ENCODE measurements at regions not wholly inside any gene's neighbourhood (a gene's known extent, or its start where the extent isn't known, plus 50 kb on each side); places are given as distances from the start of the nearest gene placed in this dataset.
A peak's percentile ranks its signal among the peaks of the same experiment; 100 is the strongest.

DNA sequence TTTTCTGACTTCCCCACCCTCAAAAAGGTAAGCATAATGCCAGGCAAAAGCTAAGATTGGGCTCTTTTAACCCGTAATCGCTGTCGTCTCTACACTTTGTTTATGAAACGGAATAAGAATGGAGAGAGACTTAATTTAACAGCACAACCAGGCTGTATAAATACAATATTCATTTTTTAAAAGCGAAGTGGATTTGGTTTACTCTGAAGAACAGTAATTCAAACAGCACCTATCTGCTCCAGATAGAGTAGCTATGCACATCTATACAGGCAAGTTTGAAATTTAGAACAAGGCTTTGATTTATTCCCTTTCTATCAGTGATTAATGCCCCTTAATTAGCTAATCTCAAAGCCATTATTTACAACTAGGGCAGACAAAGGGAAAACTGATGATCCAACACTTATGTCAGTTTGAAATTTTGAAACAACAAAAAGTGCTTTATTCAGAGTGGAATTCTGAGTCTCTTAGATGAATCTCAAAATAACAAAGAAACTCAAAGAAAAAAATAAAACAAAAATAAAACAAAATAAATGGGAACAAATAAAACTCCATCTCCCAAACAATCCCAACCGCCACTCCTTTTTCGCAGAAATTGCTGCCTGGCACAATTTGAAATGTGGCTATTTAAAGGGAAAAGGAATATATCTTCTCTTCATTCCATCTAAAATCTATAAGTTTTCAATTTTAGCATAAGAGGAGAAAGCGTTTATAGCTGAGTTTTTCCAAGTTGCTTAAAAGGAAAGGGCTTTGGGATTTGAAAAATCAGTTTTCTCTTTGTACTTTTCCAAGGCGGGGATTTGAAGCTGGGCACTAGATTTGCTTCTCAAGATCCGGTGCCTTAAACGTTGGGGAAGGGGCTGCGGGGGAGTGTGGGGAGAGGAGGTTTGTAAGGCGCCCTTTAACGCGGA, 298.6 kb downstream of the PARP8 start:
- DNase-seq (ENCODE audit: low spot score), result peak; percentile 20

DNA sequence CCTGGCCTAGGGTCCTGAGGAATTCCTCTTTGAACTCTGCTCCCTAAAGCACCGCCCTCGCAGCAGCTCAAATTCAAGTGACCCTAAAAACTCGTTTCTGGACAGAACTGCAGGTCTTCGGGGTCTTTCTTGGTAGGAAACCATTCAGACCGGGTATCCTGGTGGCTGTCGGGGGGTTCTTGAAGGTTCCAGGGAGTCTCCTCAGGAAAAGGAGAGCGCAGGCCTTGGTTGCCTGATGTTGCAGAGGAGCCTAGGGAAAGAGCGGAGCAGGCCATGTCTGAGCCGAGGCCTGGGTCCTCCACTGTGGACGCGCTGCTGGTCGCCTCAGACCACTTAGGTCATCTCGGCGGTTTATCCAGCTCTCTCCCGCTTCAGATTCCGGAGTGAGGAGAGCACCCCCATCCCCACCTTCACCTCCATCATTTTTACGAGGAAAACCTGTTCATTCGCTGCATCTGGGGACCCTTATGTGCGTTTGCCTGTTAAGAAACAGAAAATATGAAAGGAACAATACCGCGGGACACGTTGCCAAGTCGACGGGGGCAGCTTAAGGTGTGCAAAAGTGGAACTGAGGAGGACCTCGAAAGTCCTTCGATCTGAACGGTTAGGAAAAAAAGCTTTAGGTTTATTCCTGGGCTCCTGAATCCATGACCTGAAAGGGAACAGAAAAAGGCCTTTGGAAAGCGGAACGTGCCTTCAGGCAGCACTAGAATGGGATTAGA, 299.4 kb downstream of the PARP8 start:
- no peak for DNase-seq (ENCODE audit: low spot score)

DNA sequence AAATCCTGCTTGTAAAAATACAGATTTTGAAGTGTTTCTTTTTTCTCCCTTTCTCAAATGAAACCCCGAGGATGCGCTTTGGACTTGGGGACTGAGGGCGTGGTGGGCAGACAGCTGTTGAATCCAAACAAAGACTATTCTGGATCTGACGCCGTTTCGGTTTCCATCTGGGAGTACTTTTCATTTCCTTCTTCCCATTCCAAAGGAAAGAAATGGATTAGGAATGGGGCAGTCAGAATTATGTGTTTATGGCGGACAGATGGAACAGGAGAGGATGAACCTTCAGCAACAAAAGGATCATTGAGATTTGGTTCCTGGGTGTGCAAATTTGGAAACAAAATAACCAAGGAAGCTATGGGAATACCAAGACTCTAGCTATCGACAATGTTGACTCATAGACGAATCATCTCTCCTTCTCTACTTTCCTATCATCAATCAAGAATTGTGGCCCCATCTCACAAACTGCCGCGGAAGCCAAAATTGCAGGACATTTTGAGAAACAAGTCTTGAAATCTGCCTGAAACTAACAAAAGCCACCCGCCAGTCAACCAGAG, 300.6 kb downstream of the PARP8 start:
- no peak for DNase-seq (ENCODE audit: low spot score)

DNA sequence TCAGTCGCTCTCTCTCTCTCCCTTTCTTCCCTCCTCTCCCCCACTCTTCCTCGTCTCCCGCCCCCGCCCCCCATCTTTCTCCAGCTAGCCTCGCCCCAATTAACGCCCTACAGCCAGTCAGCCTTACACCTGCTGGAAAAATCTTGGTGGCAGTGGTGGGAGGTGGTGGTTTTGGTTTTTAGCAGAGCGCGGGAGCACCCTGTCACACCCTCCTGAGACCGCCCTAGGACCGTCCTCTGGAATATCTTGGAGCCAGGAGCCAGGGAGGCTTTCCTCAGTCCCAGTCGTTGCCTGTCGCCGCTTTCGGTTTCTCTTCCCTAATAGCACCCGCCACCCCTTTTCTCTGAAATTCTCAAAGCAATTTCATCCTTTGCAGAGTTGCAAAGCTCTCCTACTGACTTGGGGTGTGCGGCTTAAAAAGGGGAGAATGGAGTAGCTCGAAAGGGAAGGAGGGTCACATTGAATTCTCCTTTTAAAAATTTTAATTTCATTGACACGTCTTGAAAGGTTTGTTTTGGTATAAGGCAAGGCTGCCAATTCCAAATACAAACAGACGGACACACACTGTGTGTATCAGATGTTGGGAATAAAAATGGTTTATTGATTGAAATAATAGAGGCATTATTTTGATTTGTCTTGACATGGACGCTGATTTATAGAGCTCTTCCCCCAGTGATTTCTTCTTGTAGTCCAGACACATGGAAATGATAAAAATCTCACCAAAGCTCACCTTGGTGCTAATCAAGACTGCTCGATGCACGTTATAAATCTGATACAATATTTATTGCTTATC, 301.3 kb downstream of the PARP8 start:
- DNase-seq (ENCODE audit: low spot score), result peak; percentile 16

DNA sequence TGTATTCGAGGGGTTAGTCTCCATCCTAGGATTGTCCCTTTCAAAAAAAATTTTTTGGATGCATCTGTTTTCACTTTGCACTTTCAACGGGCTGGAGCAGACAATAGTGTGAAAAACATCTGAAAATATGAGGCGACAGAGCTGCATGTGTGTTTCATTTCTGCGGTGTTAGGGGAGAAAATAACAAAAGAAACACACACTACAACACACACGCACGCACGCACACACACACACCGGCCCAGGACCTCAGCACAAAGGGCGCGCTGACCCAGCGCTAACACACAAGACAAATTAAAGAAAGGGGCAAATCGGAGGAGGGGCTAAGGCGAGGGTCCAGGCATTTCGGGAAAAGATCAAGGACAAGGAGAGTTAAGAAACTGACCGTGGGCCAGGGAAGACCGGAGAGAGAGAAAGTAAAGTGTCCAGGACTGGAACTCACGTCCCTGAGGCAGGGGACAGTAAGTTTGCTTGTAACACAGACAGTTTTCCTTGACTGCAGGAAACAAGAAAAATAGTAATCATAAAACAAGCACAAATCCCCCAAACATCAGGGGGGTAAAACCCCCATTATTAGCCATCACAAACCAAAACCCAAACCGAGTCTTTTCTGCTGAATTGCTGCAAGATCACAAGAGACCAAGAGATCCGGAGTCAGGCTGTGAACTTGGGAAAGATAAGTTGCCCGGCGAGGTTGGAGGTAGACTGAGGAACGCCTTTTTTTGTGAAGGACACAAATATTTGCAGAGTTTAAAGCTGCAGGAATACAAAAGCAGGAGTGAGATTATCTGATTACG, 302.1 kb downstream of the PARP8 start:
- peak; percentile 18 for DNase-seq (ENCODE audit: low spot score)

DNA sequence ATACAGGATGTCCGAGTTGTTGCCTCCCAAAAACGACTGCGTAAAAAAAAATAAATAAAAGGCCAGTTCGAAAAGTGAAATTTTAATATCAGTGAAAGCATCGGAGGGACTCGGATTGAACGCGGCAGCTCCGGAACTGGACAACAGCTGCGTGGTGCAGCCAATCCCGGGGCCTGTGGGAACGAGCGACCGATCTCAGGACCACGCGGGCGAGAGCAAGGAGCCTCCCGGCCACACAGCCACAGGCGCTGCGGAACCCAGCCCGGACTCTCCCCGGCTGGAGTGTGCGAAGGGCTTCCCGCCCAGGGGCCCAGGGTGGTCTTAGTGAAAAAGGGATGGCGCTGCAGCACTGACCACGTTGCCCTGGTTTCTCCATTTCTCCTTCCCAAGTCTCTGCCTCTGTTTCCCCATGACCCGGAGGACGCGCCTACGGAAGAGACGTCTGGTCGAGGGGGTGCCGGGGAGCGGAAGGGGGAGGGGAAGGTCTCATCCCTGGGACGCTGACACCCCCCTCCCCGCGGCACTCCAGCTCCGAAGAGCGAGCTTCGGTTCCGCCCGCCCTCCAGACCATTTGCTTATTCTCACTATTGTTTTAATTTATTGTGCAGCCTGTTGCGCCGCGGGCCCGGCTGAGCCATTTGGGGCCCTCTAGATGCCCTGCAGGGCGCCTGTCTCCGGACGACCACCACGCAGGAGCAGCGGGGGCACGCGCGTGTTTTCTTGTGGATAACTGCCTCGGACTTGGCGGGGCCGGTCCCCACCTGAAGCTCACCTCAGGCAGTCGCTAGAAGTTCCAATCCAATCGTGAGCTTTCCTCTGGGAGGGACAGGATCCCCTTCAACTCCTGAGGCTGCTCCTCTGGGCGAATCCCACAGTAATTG, 303.0 kb downstream of the PARP8 start:
- DNase-seq (ENCODE audit: low spot score), result no peak

DNA sequence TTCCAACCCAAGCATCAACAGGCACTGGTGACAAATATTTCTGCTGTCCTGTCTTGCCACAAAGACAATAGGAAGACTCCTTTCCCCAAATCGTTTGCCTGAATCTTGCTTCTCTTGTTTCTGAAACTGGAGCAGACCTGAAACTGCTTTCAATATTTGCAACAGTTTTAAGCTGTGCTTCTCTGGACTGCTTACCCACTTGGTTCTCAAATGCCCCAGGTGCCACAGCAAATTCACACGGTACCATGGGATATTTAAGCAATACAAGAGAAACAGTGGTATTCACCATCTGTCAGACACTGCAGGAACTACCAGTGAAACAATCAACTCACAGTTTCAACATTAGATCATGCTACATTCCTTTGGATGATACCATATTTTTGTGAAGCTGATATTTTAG, 309.4 kb downstream of the PARP8 start:
- no peak for DNase-seq (ENCODE audit: low spot score)

DNA sequence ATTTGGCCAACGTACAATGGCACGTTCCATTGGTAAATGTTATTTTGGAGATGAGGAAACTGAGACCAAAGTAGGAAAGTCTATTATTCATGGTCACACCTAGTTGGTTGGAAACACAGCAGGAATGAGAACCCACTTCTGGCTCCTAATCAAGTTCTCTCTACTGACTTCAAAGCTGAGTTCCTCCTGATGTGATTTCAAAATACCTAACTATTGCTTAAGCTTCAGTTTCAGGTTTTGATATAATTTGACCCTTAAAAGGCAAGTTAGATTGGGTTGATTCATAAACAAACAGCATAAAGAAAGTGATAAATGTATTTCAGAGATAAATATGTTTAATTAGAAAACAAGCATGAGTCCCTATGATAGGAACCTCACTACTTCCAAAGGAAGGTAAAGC, 312.5 kb downstream of the PARP8 start:
- DNase-seq (ENCODE audit: low spot score), result no peak

DNA sequence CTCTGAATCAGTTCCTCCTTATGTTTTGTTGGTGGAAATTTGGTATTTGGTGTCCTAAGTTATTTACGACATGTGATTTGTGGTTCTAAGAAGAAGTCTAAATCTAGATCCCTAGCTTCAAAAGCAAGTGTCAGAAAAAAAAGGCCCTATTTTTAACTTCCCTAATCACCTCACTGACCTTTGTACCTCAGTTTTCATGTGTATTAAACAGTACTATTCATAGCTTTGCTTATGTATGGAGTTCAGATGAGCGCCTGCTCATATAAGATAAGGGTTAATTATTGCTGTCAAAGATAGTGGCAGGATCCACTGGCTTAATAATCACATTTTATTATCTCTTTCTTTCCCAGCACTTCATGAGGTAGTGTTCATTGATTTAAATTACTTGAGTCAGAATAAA, 318.2 kb downstream of the PARP8 start:
- DNase-seq (ENCODE audit: low spot score), result no peak

DNA sequence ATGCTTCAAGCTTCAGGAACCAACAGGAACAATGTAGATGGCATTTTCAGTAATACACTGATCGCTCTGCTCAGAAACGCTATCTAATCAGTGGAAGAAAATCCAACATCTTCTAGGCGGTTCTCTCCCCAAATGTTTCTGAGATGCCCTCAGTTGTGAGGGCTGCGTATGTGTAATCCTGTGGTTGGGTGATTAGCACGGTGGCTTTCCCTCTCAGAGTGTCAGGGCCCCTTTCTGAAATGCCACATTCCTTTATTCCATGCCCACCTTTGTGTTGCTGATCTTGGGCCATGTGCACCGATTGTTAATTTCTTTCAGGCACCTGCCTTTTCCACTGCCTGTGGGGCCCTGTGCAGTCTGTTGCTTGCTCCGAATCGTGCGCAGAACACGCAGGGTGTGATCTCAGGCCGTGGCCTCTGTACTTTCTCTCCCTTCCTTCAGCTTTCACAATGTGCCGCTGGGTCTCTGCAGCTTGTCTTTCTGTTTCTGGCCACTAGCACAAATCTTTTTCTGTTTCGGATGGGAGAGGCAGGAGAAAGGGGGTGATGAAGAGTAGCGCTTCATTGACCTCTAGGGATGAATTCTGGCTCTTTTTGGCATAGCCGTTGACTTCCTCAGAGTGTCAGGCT, 324.0 kb downstream of the PARP8 start:
- no peak for DNase-seq (ENCODE audit: low spot score)

DNA sequence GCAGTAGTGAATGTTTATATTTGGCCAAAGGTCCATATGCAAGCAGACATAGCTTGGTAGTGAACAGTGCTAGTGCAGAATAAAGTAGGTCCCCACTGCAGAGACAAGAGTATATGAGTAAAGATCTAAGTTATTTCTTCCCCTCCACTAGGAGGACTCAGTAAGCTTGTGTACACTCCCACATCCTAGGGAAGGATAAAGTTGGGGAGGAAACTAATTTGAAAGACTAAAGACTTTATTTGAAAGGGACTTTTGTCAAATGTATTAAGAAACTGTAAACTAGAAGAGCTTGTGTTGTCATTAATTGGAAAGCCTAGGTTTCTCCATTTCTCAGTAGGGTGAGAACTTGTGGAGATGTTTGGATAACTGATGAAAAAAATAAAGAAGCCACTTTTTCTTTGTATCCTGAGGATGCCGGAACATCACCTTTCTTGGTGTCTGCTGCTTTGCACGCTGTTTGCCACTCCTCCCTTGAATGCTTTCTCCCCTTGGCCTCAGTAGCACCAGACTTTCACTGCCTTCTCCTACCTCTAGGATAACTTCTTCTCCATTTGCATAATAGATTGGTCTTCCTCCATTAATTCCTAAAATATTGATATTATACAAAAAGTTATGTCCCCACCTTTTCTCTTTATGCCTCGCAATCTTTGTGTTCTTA, 329.0 kb downstream of the PARP8 start:
- DNase-seq (ENCODE audit: low spot score), result no peak

DNA sequence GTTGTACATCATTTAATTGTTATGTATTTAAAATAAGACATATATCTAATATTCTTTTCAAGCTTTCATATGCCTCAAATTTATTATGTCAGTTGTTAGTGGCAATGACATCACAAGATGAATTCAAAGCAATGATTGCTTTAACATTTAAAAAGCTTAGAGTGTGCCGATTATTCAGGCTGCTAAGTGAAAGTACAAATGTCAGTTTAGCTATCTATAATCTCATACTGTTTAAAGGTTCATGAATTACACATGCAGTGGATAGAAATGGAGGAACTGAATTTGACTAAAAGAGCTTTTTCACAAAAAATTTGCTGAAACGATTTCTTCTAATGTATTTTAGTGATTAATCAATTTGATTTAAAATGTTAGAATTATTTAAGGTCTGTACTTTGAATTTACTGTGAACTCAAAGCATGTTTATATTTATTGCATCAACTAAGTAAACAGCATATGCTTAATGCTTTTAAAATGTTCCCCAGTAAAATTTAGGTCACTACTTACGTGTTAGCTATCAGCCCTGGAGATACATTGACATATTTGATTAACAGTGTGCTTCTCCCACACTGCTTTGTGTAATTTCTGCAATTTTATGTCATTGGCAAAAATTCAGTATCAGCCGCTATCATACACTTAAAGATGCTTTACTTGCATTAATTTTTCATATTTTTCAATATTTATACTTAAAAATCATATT, 334.9 kb downstream of the PARP8 start:
- no peak for DNase-seq (ENCODE audit: low spot score)

DNA sequence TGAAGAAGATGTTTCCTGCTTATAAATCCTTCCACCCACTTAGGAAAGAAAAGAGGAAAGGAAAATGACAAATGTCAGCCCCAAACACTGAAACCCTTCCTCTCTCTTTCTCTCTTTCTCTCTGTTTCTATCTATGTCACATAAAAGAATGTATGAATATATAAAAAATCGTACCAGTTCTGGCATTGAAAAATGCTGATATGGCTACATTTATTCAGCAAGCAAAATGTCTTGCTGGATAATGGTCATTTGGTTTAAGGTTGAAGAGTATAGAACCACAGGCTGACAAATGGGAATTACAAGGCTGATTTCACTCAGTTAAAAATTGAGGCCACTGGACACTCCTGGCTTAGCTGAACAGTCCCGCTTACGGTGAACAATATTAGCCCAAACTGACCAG, 335.9 kb downstream of the PARP8 start:
- no peak for DNase-seq (ENCODE audit: low spot score)

DNA sequence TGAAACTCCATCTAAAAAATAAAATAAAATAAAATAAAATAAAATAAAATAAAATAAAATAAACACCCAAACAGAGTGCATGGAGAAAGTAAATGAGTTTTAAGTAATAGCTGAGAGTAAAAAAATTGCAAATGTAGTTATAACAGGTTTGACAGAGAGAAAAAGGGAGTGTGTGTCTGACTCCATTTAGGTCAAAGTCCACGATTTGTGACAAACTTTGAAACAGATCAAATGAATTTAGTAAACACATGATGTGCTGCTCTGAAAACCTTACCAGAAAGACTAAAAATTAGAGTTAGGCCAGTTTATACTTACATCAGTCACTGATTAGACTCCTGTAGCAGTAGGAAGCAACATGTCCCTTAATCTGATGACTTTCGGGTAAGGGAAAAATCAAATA, 346.6 kb downstream of the PARP8 start:
- DNase-seq (ENCODE audit: low spot score), result no peak

DNA sequence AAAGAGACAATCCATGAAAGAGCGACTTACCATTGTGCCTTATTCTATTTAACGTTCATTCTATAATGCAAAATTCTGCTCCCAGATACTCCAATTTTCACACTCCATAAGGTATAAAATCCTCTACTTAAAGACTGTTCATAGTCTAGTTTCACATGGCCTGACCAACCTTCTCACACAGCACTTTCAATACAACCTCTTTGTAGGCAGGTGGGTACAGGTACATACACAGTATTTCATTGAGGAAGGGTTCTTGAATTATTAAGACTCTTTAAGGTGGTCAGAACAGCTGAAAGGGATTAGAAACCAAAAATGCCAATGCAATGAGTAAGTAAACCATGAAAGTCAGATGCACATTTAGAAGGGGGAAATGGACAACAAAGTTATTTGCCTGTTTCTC, 352.0 kb downstream of the PARP8 start:
- DNase-seq (ENCODE audit: low spot score), result no peak

DNA sequence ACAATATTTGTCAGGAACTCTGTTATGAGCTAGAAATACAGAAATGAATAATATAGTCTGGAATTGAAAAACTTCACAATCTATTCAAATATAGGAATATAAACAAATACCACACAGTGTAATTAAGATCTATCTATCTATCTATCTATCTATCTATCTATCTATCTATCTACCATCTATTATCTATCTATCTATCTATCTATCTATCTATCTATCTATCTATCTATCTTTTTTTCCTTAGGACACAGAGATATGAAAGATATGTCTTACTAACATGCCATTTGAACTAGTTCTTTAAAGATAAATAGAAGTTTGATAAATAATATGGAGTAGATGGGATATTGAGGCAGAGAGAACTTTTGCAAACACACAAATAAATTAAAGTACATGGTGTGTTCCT, 357.8 kb downstream of the PARP8 start:
- DNase-seq (ENCODE audit: low spot score), result no peak

DNA sequence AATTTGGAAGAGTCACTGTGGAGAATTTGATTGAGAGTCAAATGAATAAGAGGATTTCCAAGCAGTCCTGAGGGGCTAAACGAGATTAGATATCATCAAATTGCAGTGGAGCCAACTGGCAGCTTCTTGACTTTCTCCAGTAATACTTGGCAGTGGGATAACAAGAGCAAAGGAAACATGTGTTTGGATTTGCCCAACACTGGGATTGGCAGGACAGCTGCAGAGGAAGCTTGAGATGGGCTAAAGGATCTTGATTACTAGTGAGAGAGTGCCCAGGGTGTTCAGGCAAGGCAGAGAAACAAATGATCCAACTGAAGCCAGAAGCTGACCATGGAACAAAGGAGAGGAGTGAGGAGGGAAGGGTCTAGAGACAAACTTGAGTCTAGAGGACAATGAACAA, 356.0 kb upstream of the ISL1 start:
- DNase-seq (ENCODE audit: low spot score), result no peak

DNA sequence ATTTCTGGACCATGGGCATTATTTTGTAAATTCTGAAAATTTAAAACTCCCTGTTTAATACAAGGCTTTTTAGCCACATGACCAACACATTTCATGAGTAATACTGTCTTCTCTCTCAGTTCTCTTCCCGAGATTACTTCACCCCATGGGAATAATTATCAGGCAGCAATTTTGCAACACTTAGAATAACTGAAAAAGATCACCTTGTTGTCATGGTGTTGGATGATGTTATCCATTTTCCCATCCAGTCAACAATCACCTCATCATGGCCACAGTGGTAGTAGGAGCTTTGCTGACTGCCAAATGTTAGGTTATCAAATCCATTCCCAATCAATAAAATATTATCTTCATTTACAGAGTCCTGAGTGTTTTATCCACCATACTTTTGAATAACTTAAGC, 354.9 kb upstream of the ISL1 start:
- DNase-seq (ENCODE audit: low spot score), result no peak

DNA sequence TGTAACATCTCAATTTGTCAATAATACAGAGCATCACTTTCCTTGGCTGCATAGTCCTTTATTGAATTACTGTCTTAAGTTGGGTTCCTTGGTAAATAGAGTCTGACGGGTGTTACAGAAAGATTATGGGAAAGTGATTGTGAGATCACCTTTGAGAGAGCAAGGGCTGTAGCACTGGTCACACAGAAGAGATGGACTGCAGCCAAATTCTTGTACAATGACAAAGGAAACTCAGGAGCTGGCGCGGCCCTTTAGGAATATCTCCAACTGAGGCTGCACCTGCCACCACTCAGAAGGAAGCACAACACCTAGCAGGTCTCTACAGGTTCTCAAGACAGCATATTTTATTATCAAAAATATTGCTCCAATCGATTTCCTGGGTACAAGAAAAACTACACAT, 350.0 kb upstream of the ISL1 start:
- DNase-seq (ENCODE audit: low spot score), result no peak

All from globus pallidus (tissue), 1 donor.